HG02840 (cell line): ENCODE measurements at regions not wholly inside any gene's neighbourhood (a gene's known extent, or its start where the extent isn't known, plus 50 kb on each side); places are given as distances from the start of the nearest gene placed in this dataset.

ENCODE experiments used
- ATAC-seq: cut with Tn5 transposase; IDR thresholded peaks from one replicate; pipeline ENCODE4 v1.9.1; 2021; ENCODE audit warnings: mild to moderate bottlenecking, moderate library complexity, moderate number of reproducible peaks; ENCODE audit not compliant: unreplicated experiment, low FRiP score

GRCh38 chr22:47276991-47277390, 514.5 kb downstream of the TBC1D22A start:
- ATAC-seq = no peak

DNA sequence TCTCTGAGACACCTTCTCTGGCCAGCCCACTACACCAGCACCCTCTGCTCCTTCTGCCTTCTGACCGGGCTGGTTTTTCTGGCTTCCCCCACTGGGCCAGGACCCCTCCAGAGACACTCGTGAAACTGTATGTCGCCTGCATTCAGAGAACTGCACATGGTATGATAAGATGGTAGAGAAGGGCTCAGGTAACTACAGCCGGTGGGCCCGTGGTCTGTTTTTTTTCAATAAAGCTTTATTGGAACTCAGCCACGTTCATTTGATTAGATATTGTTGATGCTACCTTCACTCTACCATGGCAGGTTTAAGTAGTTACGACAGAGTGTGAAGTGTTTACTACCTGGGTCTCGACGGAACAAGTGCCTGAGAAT, 514.0 kb downstream of the TBC1D22A start:
- no peak for ATAC-seq

DNA sequence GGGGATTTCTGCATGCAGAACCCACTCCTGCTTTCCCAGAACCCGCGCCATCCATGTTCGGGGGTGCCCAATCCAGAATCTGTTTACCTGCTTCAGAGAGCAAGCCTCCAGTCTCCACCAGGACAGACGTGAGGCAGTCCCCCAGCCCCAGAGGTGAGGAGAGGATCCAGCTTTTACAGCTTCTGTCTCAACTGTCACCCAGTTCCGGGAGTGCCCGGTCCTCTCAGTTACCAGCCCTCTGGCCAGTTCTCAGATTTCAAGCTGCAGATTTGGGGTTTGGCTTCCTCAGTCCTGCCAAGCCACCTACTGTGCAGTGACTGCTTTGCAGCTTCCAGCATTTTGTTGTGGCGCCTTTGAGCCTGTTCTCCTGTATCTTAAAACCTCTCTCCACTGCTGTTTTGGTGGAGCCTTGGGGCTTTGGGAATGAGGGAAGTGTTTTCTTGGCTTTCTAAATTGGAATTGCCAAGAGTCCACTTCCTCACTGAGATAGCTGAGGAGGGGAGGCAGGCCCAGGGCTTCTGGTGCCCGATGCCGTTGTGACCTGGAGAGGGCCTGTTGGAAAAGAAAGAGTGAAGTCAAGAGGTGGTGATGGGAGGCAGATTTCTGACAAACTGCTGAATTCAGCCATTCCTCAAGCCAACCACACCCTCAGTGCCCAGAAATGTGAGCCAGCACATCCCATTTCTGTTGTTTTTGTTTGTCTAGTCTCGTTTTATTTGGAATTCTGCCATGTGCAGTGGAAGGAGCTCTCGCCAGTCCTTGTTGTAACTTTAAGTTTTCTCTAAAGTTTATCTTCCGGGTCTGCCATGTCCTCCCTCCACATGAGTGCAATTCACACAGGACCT, 513.4 kb downstream of the TBC1D22A start:
- no peak for ATAC-seq

GRCh38 chr22:47274196-47274595, 511.7 kb downstream of the TBC1D22A start:
- no peak for ATAC-seq

- no peak for ATAC-seq
Observed at GRCh38 chr22:47270463-47271135, 508.1 kb downstream of the TBC1D22A start.

GRCh38 chr22:47269516-47270088, 507.2 kb downstream of the TBC1D22A start:
- ATAC-seq = no peak

GRCh38 chr22:47267513-47268282, 505.2 kb downstream of the TBC1D22A start:
- ATAC-seq = no peak

- ATAC-seq = no peak
Observed at GRCh38 chr22:47266329-47266728, 503.9 kb downstream of the TBC1D22A start.

DNA sequence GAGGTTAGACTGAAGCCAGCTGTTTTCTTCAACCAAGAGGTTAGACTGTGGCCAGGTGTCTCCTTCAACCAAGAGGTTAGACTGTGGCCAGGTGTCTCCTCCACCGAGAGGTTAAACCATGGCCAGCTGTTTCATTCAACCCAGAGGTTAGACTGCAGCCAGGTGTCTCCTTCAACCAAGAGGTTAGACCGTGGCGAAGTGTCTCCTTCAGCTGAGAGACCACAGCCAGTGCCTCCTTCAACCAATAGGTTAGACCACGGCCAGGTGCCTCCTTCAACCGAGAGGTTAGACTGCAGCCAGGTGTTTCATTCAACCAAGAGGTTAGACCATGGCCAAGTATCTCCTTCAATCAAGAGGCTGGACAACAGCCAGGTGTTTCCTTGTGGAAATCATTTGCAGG, 498.1 kb downstream of the TBC1D22A start:
- ATAC-seq = no peak

DNA sequence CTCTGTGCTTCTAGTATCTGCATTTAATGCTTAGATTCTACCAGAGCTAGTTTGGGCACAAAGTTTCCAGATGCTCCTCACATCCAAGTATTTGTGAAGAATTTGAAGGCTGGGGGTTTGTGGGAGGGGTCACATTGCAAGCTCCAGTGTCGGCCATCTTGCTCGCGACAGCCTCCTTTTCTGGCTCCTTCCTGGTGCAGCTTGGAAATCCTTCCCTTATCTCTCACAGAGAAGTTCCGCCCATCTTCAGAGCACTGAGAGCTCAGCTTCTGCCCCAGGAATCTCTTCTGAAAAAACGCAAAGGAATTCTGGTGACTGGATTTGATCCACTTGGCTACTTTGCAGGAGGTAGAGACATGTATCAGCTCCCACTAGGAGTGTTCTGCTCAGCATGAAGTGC, 497.5 kb downstream of the TBC1D22A start:
- no peak for ATAC-seq

- no peak for ATAC-seq
Observed at GRCh38 chr22:47259049-47259448, 496.6 kb downstream of the TBC1D22A start.

- no peak for ATAC-seq
Observed at GRCh38 chr22:47257976-47258375, 495.5 kb downstream of the TBC1D22A start.

DNA sequence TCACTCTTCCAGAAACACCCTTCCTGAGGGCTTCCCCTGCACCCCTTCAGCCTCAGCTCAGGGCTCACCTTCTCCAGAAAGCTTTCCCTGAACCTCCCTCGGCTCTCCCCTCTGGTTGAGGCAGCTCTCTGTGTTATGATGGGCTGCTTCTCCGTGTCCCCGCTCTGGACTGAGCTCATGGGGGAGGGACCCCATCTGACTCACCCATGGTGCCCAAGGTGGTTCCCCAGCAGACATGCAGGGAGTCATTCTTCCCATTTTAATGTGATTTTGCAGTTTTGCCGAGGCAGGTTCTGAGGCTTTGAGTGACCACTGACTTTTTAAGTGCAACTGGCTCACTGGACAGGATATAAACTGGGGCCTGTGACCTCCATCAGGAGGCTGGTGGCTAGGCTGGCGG, 495.1 kb downstream of the TBC1D22A start:
- ATAC-seq = no peak

DNA sequence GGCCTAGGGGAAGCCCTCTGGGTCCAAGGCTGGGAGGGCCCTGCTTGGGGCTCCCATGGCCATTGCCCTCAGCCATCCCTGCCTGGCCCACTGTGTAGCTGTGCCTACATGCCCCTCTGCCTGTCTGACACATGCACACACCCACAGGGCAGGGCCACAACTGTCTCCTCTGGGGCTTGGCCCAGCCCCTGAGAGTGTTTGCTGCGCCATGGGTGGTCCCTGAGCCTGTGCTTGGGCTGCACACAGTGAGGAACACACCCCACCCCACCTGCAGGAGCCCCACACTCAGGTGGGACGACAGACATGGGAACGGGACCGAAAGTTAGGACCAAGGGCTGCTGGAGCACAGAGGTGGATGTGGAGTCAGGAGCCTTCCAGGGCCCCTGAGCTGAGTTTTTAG, 489.5 kb downstream of the TBC1D22A start:
- no peak for ATAC-seq

- ATAC-seq = no peak
Observed at GRCh38 chr22:47250995-47251765, 488.7 kb downstream of the TBC1D22A start.

DNA sequence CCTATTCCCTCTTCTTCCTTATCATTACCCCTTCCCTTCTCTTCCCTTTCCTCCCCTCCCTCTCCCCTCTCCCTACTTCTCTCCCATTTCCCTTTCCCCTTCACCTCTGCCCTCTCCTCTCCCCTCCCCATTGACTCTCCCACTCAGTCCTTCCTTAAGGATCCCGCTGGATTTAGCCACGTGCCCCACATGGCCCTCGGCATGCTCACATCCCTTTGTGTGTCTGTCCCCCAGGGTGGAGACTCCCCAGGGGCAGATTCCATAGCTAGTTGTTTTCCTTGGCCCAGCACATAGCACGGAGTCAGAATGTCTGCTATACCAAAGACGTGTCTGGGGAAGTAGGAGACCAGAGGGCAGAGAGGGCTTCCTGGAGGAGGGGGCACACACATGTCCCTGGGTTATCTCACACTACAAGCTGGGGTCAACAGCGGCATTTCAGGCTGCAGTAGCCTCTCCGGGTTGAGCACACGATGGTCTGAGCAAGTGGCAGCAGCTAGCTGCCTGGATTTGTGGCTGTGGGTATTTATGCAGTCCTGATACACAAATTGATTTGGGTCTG, 487.0 kb downstream of the TBC1D22A start:
- no peak for ATAC-seq

DNA sequence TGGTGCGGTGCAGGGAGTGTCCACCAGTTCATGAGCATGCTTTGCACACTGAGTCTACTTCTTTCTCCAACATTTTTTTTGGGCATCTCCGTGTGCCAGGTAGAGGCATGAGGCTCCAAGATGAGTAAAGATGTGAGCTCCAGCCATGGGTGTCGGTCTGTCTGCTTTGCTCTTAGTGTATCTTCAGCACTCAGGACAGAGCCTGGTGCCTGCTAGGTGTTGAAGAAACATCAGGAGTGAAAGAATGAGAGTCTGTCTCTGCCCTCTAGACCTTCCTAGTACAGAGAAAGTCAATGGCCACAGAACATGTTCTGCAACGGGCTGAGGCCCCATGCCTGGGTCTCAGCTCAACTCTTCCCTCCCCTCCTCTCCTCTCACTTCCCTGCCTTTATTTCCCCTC, 486.5 kb downstream of the TBC1D22A start:
- no peak for ATAC-seq

- no peak for ATAC-seq
Observed at GRCh38 chr22:47247579-47248240, 485.3 kb downstream of the TBC1D22A start.

- ATAC-seq = no peak
Observed at GRCh38 chr22:47245786-47246185, 483.3 kb downstream of the TBC1D22A start.
